IMR-90 (cell line): ENCODE measurements at regions not wholly inside any gene's neighbourhood (a gene's known extent, or its start where the extent isn't known, plus 50 kb on each side); places are given as distances from the start of the nearest gene placed in this dataset.

Source experiments
- ATAC-seq: fragments of 200-7000 bp; cut with Tn5 transposase; 2 replicates; pipeline ENCODE4 v1.9.1; 2020; ENCODE audit warnings: low read depth, mild to moderate bottlenecking, moderate library complexity
- BruUV-seq: library from RNA; stranded (reverse); fragments of 400-500 nt; replicated peaks from 2 replicates; lab custom pipeline; 2021; lab: Mats Ljungman, UMichigan
- CTCF ChIA-PET: fragments of 300-600 bp; formaldehyde crosslinking; extraction: SDS; loops from one replicate; lab custom pipeline; 2021; ENCODE audit warnings: antibody characterized with exemption; lab: Yijun Ruan, JAX
- POLR2A ChIA-PET: fragments of 300-600 bp; sonication (Branson Sonifier 250); formaldehyde crosslinking; loops from one replicate; lab custom pipeline; 2022; ENCODE audit warnings: antibody characterized with exemption; ENCODE audit not compliant: unreplicated experiment; lab: Charles Lee
- DNase-seq: peaks from one replicate; pipeline ENCODE4 v3.0.0; 2013
- H2AFZ ChIP-seq: replicated peaks from 2 replicates; pipeline ENCODE3; 2013; ENCODE audit warnings: low read length, mild to moderate bottlenecking; ENCODE audit not compliant: poor library complexity
- H2AK5ac ChIP-seq: 2 replicates; pipeline ENCODE4 v1.6.1; 2013; ENCODE audit warnings: low read depth, low read length, inconsistent platforms
- H2AK9ac ChIP-seq: replicated peaks from 2 replicates; pipeline ENCODE3; 2013; ENCODE audit warnings: mild to moderate bottlenecking, low read depth, low read length, moderate library complexity; ENCODE audit not compliant: poor library complexity
- H2BK120ac ChIP-seq: 2 replicates; pipeline ENCODE4 v1.6.1; 2013; ENCODE audit warnings: low read depth, low read length, inconsistent platforms
- H2BK15ac ChIP-seq: 3 replicates; pipeline ENCODE4 v1.6.1; 2013; ENCODE audit warnings: low read depth, low read length, inconsistent platforms
- H2BK20ac ChIP-seq: 2 replicates; pipeline ENCODE4 v1.6.1; 2013; ENCODE audit warnings: low read depth, mild to moderate bottlenecking, inconsistent platforms, low read length, moderate library complexity
- H2BK5ac ChIP-seq: 2 replicates; pipeline ENCODE4 v1.6.1; 2013; ENCODE audit warnings: mild to moderate bottlenecking, low read depth, low read length, inconsistent platforms; ENCODE audit not compliant: poor library complexity, severe bottlenecking
- H3K14ac ChIP-seq: replicated peaks from 2 replicates; pipeline ENCODE4 v1.6.1; 2013; ENCODE audit warnings: low read depth, low read length, inconsistent platforms
- H3K18ac ChIP-seq: 2 replicates; pipeline ENCODE4 v1.6.1; 2013; ENCODE audit warnings: low read depth, low read length, control low read depth
- H3K23ac ChIP-seq: 2 replicates; pipeline ENCODE4 v1.6.1; 2013; ENCODE audit warnings: low read depth, low read length, inconsistent platforms
- H3K27ac ChIP-seq: 2 replicates; pipeline ENCODE4 v1.5.1; 2013; ENCODE audit warnings: mild to moderate bottlenecking, control low read depth, low read length; ENCODE audit not compliant: insufficient read depth
- H3K27me3 ChIP-seq: 2 replicates; pipeline ENCODE4 v1.6.1; 2013; ENCODE audit warnings: low read length; ENCODE audit not compliant: control insufficient read depth, insufficient read depth
- H3K36me3 ChIP-seq: 2 replicates; pipeline ENCODE4 v1.6.1; 2013; ENCODE audit warnings: low read length, mixed read lengths; ENCODE audit not compliant: control insufficient read depth, insufficient read depth
- H3K4ac ChIP-seq: 2 replicates; pipeline ENCODE4 v1.6.1; 2013; ENCODE audit warnings: low read depth, low read length, inconsistent platforms
- H3K4me1 ChIP-seq: 2 replicates; pipeline ENCODE4 v1.6.1; 2013; ENCODE audit warnings: low read length, mixed read lengths; ENCODE audit not compliant: control insufficient read depth, insufficient read depth
- H3K4me2 ChIP-seq: 2 replicates; pipeline ENCODE4 v1.6.1; 2013; ENCODE audit warnings: low read depth, mild to moderate bottlenecking, control low read depth, low read length, moderate library complexity
- H3K4me3 ChIP-seq: 2 replicates; pipeline ENCODE4 v1.5.1; 2013; ENCODE audit warnings: low read depth, mild to moderate bottlenecking, control low read depth, low read length, moderate library complexity; ENCODE audit not compliant: insufficient read depth
- H3K56ac ChIP-seq: 2 replicates; pipeline ENCODE4 v1.6.1; 2013; ENCODE audit warnings: low read length, inconsistent platforms; ENCODE audit not compliant: insufficient read depth; ENCODE audit errors: extremely low read depth
- H3K79me1 ChIP-seq, 2 experiments: 2 replicates each; pipeline ENCODE4 v1.6.1; 2013; ENCODE audit warnings: low read length in 2 of 2, inconsistent platforms in 1 of 2, low read depth in 1 of 2
- H3K9ac ChIP-seq: 2 replicates; pipeline ENCODE4 v1.6.1; 2013; ENCODE audit warnings: low read depth, low read length, control low read depth
- H3K9me1 ChIP-seq: 2 replicates; pipeline ENCODE4 v1.6.1; 2013; ENCODE audit warnings: low read length, inconsistent platforms; ENCODE audit not compliant: insufficient read depth
- H3K9me3 ChIP-seq: 2 replicates; pipeline ENCODE4 v1.6.1; 2013; ENCODE audit warnings: low read length; ENCODE audit not compliant: control insufficient read depth, insufficient read depth
- H4K20me1 ChIP-seq: 2 replicates; pipeline ENCODE4 v1.6.1; 2013; ENCODE audit warnings: low read length, inconsistent platforms; ENCODE audit not compliant: insufficient read depth
- H4K5ac ChIP-seq: 2 replicates; pipeline ENCODE4 v1.6.1; 2013; ENCODE audit warnings: mild to moderate bottlenecking, low read depth, low read length, control low read depth
- H4K8ac ChIP-seq, 2 experiments: 2 replicates each; pipeline ENCODE4 v1.6.1; 2013; ENCODE audit warnings: low read depth in 2 of 2, low read length in 2 of 2, control low read depth in 1 of 2, inconsistent platforms in 1 of 2
- H4K91ac ChIP-seq: 2 replicates; pipeline ENCODE4 v1.6.1; 2013; ENCODE audit warnings: low read depth, low read length, inconsistent platforms; ENCODE audit not compliant: insufficient read depth
- BHLHE40 ChIP-seq: fragments of 150-350 bp; IDR thresholded peaks from 2 replicates; pipeline ENCODE4 v1.6.1; 2016; ENCODE audit warnings: mild to moderate bottlenecking, low read depth, low read length
- CEBPB ChIP-seq: IDR thresholded peaks from 2 replicates; pipeline ENCODE4 v1.6.1; 2012; ENCODE audit warnings: low read depth, low read length, improper control_type of control experiment
- CHD1 ChIP-seq: IDR thresholded peaks from 2 replicates; pipeline ENCODE4 v1.6.1; 2012; ENCODE audit warnings: low read depth, low read length, improper control_type of control experiment
- CTCF ChIP-seq: conservative IDR thresholded peaks from 2 replicates; pipeline ENCODE4 v1.5.1; 2012; ENCODE audit warnings: mild to moderate bottlenecking, low read depth, low read length, improper control_type of control experiment
- FOS ChIP-seq: fragments of 150-350 bp; IDR thresholded peaks from 2 replicates; pipeline ENCODE4 v1.6.1; 2016; ENCODE audit warnings: low read depth, low read length
- MAFK ChIP-seq: IDR thresholded peaks from 2 replicates; pipeline ENCODE4 v1.6.1; 2012; ENCODE audit warnings: low read depth, low read length, improper control_type of control experiment
- MAZ ChIP-seq: IDR thresholded peaks from 2 replicates; pipeline ENCODE4 v1.6.1; 2012; ENCODE audit warnings: low read depth, mild to moderate bottlenecking, low read length, improper control_type of control experiment, moderate library complexity, borderline replicate concordance
- MXI1 ChIP-seq: IDR thresholded peaks from 2 replicates; pipeline ENCODE4 v1.6.1; 2012; ENCODE audit warnings: low read depth, mild to moderate bottlenecking, low read length, moderate library complexity, borderline replicate concordance
- NFE2L2 ChIP-seq: fragments of 150-350 bp; IDR thresholded peaks from 2 replicates; pipeline ENCODE4 v1.6.1; 2016; ENCODE audit warnings: low read depth, mild to moderate bottlenecking, low read length
- POLR2A ChIP-seq: IDR thresholded peaks from 2 replicates; pipeline ENCODE4 v1.6.1; 2012; ENCODE audit warnings: mild to moderate bottlenecking, low read depth, low read length
- RAD21 ChIP-seq: IDR thresholded peaks from 2 replicates; pipeline ENCODE4 v1.6.1; 2012; ENCODE audit warnings: low read length, improper control_type of control experiment
- RCOR1 ChIP-seq: IDR thresholded peaks from 2 replicates; pipeline ENCODE4 v1.6.1; 2012; ENCODE audit warnings: mild to moderate bottlenecking, low read length, improper control_type of control experiment; ENCODE audit not compliant: insufficient replicate concordance
- RFX5 ChIP-seq: IDR thresholded peaks from 2 replicates; pipeline ENCODE4 v1.8.0; 2012; ENCODE audit warnings: low read depth, mild to moderate bottlenecking, low read length, moderate library complexity
- SMC3 ChIP-seq: fragments of 150-350 bp; IDR thresholded peaks from 2 replicates; pipeline ENCODE4 v1.6.1; 2016; ENCODE audit warnings: low read depth, mild to moderate bottlenecking, antibody characterized with exemption, low read length, moderate library complexity
- USF2 ChIP-seq: fragments of 150-350 bp; IDR thresholded peaks from 2 replicates; pipeline ENCODE4 v1.6.1; 2017; ENCODE audit warnings: mild to moderate bottlenecking, antibody characterized with exemption, low read length, low read depth
- WGBS, 2 experiments: methylation state at CpG; one replicate each; pipeline versions ENCODE4 v1.1.5 to v1.1.7; 2013; ENCODE audit warnings: missing lambda C conversion rate in 2 of 2; ENCODE audit not compliant: insufficient read length in 1 of 2; ENCODE audit errors: extremely low coverage in 2 of 2; 5-methylcytosine and 5-hydroxymethylcytosine counted together
- dilution Hi-C: fragments of 300-500 bp; cut with HindIII; formaldehyde crosslinking; loops from one replicate; pipeline ENCODE4 v1.14.3; 2018; ENCODE audit warnings: low sequenced_read_pairs; ENCODE audit not compliant: unreplicated experiment
- in situ Hi-C: fragments of 300-500 bp; cut with MboI; formaldehyde crosslinking; loops from 3 replicates; pipeline ENCODE4 v1.14.3; 2019; ENCODE audit warnings: low sequenced_read_pairs, inconsistent platforms, mixed read lengths
- intact Hi-C: fragments of 100-400 bp; cut with micrococcal nuclease; formaldehyde crosslinking; loops from 2 replicates; pipeline ENCODE4 v1.10.0; 2022
- TF ChIP-seq, protein P1 (sequence below): fragments of 150-350 bp; IDR thresholded peaks from 2 replicates; pipeline ENCODE4 v1.6.1; 2016; ENCODE audit warnings: low read depth, mild to moderate bottlenecking, low read length, moderate library complexity, borderline replicate concordance

- Histone ChIP-seq H3K36me3 (no peaks in the 10 kb centered on the region), H4K91ac (no peak overlapping the region), H3K9me1 (peaks cover 12% of the 10 kb centered on the region; the same call in 1 of the 2 replicates), H2BK15ac (no peak overlapping the region), H2BK120ac (no peak overlapping the region), H2BK20ac (no peak overlapping the region), H3K4me2 (no peak overlapping the region), H3K14ac (no peak overlapping the region), H4K5ac (no peak overlapping the region), H2AK5ac (no peak overlapping the region), H3K4ac (no peak overlapping the region), H2AK9ac (no peak overlapping the region), H3K79me1 (peaks cover 6 to 8% of the 10 kb centered on the region in 2 experiments; a peak in 3 of 4 replicates), H3K4me3 (no peak overlapping the region), H3K18ac (no peak overlapping the region), H3K27me3 (no peaks in the 10 kb centered on the region), H3K9me3 (no peaks in the 10 kb centered on the region), H4K8ac (no peak overlapping the region), H3K56ac (no peak overlapping the region), H2AFZ (no peak overlapping the region), H3K27ac (no peak overlapping the region), H3K4me1 (no peaks in the 10 kb centered on the region), H3K9ac (no peak overlapping the region), H2BK5ac (no peak overlapping the region), H4K20me1 (peaks cover 24% of the 10 kb centered on the region; the same call in 1 of the 2 replicates), H3K23ac (no peak overlapping the region)
- ChIA-PET POLR2A (no interaction called here), CTCF (no interaction called here)
- TF ChIP-seq CTCF (no peak), USF2 (no peak), SMC3 (no peak), CEBPB (no peak), RCOR1 (no peak), POLR2A (no peak), BHLHE40 (no peak), MAZ (no peak), NFE2L2 (no peak), CHD1 (no peak), MAFK (no peak), RAD21 (no peak), MXI1 (no peak), FOS (no peak), RFX5 (no peak)
- TF ChIP-seq, protein P1, sequence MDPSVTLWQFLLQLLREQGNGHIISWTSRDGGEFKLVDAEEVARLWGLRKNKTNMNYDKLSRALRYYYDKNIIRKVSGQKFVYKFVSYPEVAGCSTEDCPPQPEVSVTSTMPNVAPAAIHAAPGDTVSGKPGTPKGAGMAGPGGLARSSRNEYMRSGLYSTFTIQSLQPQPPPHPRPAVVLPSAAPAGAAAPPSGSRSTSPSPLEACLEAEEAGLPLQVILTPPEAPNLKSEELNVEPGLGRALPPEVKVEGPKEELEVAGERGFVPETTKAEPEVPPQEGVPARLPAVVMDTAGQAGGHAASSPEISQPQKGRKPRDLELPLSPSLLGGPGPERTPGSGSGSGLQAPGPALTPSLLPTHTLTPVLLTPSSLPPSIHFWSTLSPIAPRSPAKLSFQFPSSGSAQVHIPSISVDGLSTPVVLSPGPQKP = no peak
- dilution Hi-C loops (no loop called here), in situ Hi-C loops (no loop called here), intact Hi-C loops (no loop called here)
- no peak for DNase-seq
- WGBS, 2 experiments = 88% methylated on average over 3 of the region's 11 CpGs; no CpG with 5 or more reads in 1 of the 2 experiments
- no peak for ATAC-seq
- no TSS peak for BruUV-seq
Measured at GRCh38 chr14:100430571-100430970, 107.4 kb downstream of the SLC25A47 start.
